Stimulated activated CD4-positive, alpha-beta T cell treated with anti-CD3 and anti-CD28 coated beads, Interleukin-2, amount 100 ng/mL, for 4 hours (primary cell): ENCODE measurements at regions not wholly inside any gene's neighbourhood (a gene's known extent, or its start where the extent isn't known, plus 50 kb on each side); places are given as distances from the start of the nearest gene placed in this dataset.
"Not testable (repeated sequence)": the region's sequence is repeated elsewhere in the genome, so short reads cannot be mapped to it uniquely, and the experiment has no call there.

ENCODE experiments used
- DNase-seq: peaks from one replicate; pipeline ENCODE4 v3.0.0-alpha.2; 2020; ENCODE audit warnings: low read depth

- no peak for DNase-seq
These were observed 292.4 kb upstream of the ZEB2 start for GRCh38 chr2:144812288-144812687.

GRCh38 chr2:144801766-144802165 lies 281.8 kb upstream of the ZEB2 start:
- no peak for DNase-seq

- no peak for DNase-seq
These were observed 281.4 kb upstream of the ZEB2 start for GRCh38 chr2:144801325-144801724.

- DNase-seq: no peak
These were observed 279.1 kb upstream of the ZEB2 start for GRCh38 chr2:144798989-144799388.

GRCh38 chr2:144798034-144798433 lies 278.1 kb upstream of the ZEB2 start:
- DNase-seq: no peak

- no peak for DNase-seq
These were observed 277.0 kb upstream of the ZEB2 start for GRCh38 chr2:144796936-144797335.

GRCh38 chr2:144796164-144796563 lies 276.2 kb upstream of the ZEB2 start:
- DNase-seq: no peak

- no peak for DNase-seq
These were observed 265.3 kb upstream of the ZEB2 start for GRCh38 chr2:144785253-144785652.

GRCh38 chr2:144780983-144781382 lies 261.1 kb upstream of the ZEB2 start:
- DNase-seq: no peak

- no peak for DNase-seq
These were observed 256.8 kb upstream of the ZEB2 start for GRCh38 chr2:144776766-144777165.

GRCh38 chr2:144774809-144775208 lies 254.9 kb upstream of the ZEB2 start:
- no peak for DNase-seq

- no peak for DNase-seq
These were observed 251.4 kb upstream of the ZEB2 start for GRCh38 chr2:144771348-144771747.

- DNase-seq: no peak
These were observed 250.8 kb upstream of the ZEB2 start for GRCh38 chr2:144770616-144771230.

GRCh38 chr2:144760939-144761338 lies 241.0 kb upstream of the ZEB2 start:
- DNase-seq: not testable (repeated sequence)

- no peak for DNase-seq
These were observed 239.8 kb upstream of the ZEB2 start for GRCh38 chr2:144759746-144760145.

GRCh38 chr2:144758196-144758595 lies 238.3 kb upstream of the ZEB2 start:
- not testable (repeated sequence) for DNase-seq

GRCh38 chr2:144753416-144753815 lies 233.5 kb upstream of the ZEB2 start:
- DNase-seq: no peak

GRCh38 chr2:144751142-144751905 lies 231.4 kb upstream of the ZEB2 start:
- no peak for DNase-seq

GRCh38 chr2:144749188-144749587 lies 229.3 kb upstream of the ZEB2 start:
- no peak for DNase-seq

GRCh38 chr2:144748443-144748842 lies 228.5 kb upstream of the ZEB2 start:
- DNase-seq: no peak

GRCh38 chr2:144747571-144747970 lies 227.7 kb upstream of the ZEB2 start:
- DNase-seq: no peak

GRCh38 chr2:144745424-144745823 lies 225.5 kb upstream of the ZEB2 start:
- DNase-seq: no peak

GRCh38 chr2:144738749-144739148 lies 218.8 kb upstream of the ZEB2 start:
- DNase-seq: no peak

GRCh38 chr2:144730711-144731110 lies 210.8 kb upstream of the ZEB2 start:
- no peak for DNase-seq
